HCT116 (cell line): ENCODE measurements at regions not wholly inside any gene's neighbourhood (a gene's known extent, or its start where the extent isn't known, plus 50 kb on each side); places are given as distances from the start of the nearest gene placed in this dataset.

Experiments used
- ATAC-seq: fragments of 200-7000 bp; cut with Tn5 transposase; 2 replicates; pipeline ENCODE4 v1.9.1; 2020; ENCODE audit warnings: mild to moderate bottlenecking, moderate library complexity
- BruUV-seq: library from RNA; stranded (reverse); fragments of 400-500 nt; replicated peaks from 2 replicates; lab custom pipeline; 2021; lab: Mats Ljungman, UMichigan
- CTCF ChIA-PET: fragments of 300-600 bp; sonication (Branson Sonifier 250); formaldehyde crosslinking; loops from one replicate; lab custom pipeline; 2021; ENCODE audit warnings: antibody characterized with exemption; lab: Charles Lee
- POLR2A ChIA-PET: fragments of 300-600, 350-600 bp; sonication (Branson Sonifier 250); formaldehyde crosslinking; loops from one replicate; lab custom pipeline; 2021; ENCODE audit warnings: antibody characterized with exemption; lab: Charles Lee
- RAD21 ChIA-PET, 2 experiments: fragments of 300-600 bp; sonication (Branson Sonifier 250); formaldehyde crosslinking; loops; one replicate each; lab custom pipeline; 2023; ENCODE audit warnings: low total read pairs in 2 of 2; ENCODE audit not compliant: uncharacterized antibody in 2 of 2, unreplicated experiment in 2 of 2, low non-redundant PET in 1 of 2; lab: Charles Lee
- DNase-seq: peaks from one replicate; pipeline ENCODE4 v3.0.0-alpha.2; 2010; ENCODE audit warnings: low read depth, low spot score
- H2AFZ ChIP-seq: fragments of 200-600 bp; shearing (Covaris generic), sonication (generic); 2 replicates; pipeline ENCODE4 v1.6.1; 2017; ENCODE audit warnings: low read depth, mixed run types, mixed read lengths, antibody characterized with exemption, low read length; ENCODE audit not compliant: poor library complexity, severe bottlenecking
- H3K27ac ChIP-seq: 2 replicates; pipeline ENCODE4 v1.5.1; 2012; ENCODE audit warnings: low read depth, low read length
- H3K27me3 ChIP-seq: fragments of 200-600 bp; sonication (generic); 2 replicates; pipeline ENCODE4 v1.6.1; 2016; ENCODE audit warnings: mixed run types, low read length, mixed read lengths; ENCODE audit not compliant: insufficient read depth
- H3K36me3 ChIP-seq, 2 experiments: fragments of 200-500 bp in 1 of 2; fragments of 200-600 bp in 1 of 2; sonication (Bioruptor generic) in 1 of 2; sonication (generic) in 1 of 2; 2 replicates each; pipeline versions ENCODE4 v1.5.1 to v1.6.1; 2014 to 2016; ENCODE audit warnings: low read length in 2 of 2, inconsistent platforms in 1 of 2, mixed read lengths in 1 of 2, mixed run types in 1 of 2; ENCODE audit not compliant: insufficient read depth in 2 of 2, control insufficient read depth in 1 of 2
- H3K4me1 ChIP-seq, 2 experiments: fragments of 200-600 bp in 1 of 2; sonication (generic) in 1 of 2; 2 replicates each; pipeline versions ENCODE4 v1.5.1 to v1.6.1; 2012 to 2017; ENCODE audit warnings: low read length in 2 of 2, inconsistent platforms in 1 of 2, mild to moderate bottlenecking in 1 of 2, mixed read lengths in 1 of 2, mixed run types in 1 of 2, moderate library complexity in 1 of 2; ENCODE audit not compliant: insufficient read depth in 2 of 2, control insufficient read depth in 1 of 2
- H3K4me2 ChIP-seq: fragments of 200-600 bp; sonication (generic); 2 replicates; pipeline ENCODE4 v1.6.1; 2017; ENCODE audit warnings: mixed run types, low read length, mixed read lengths
- H3K4me3 ChIP-seq, 2 experiments: fragments of 200-600 bp in 1 of 2; sonication (generic) in 1 of 2; replicated peaks in 1 of 2; 2 replicates each; pipeline ENCODE4 v1.5.1; 2011 to 2016; ENCODE audit warnings: low read length in 2 of 2, control low read depth in 1 of 2, low read depth in 1 of 2, mild to moderate bottlenecking in 1 of 2, mixed read lengths in 1 of 2, mixed run types in 1 of 2
- H3K79me2 ChIP-seq: fragments of 200-600 bp; sonication (generic); 2 replicates; pipeline ENCODE4 v1.6.1; 2017; ENCODE audit warnings: mild to moderate bottlenecking, mixed run types, low read length, moderate library complexity, mixed read lengths; ENCODE audit not compliant: insufficient read depth
- H3K9ac ChIP-seq: fragments of 200-600 bp; sonication (generic); 2 replicates; pipeline ENCODE4 v1.6.1; 2016; ENCODE audit warnings: low read length, mixed read lengths
- H3K9me2 ChIP-seq: fragments of 200-600 bp; sonication (generic), shearing (Covaris generic); 2 replicates; pipeline ENCODE4 v1.6.1; 2017; ENCODE audit warnings: mixed run types, mild to moderate bottlenecking, moderate library complexity; ENCODE audit not compliant: insufficient read depth
- H3K9me3 ChIP-seq, 2 experiments: fragments of 200-500 bp in 1 of 2; fragments of 200-600 bp in 1 of 2; sonication (Bioruptor generic) in 1 of 2; sonication (generic) in 1 of 2; 2 replicates each; pipeline ENCODE4 v1.6.1; 2014 to 2017; ENCODE audit warnings: low read length in 2 of 2, mixed read lengths in 2 of 2, inconsistent platforms in 1 of 2, low read depth in 1 of 2, mild to moderate bottlenecking in 1 of 2, mixed run types in 1 of 2, moderate library complexity in 1 of 2; ENCODE audit not compliant: control insufficient read depth in 1 of 2, insufficient read depth in 1 of 2
- H4K20me1 ChIP-seq: fragments of 200-600 bp; sonication (generic), shearing (Covaris generic); 2 replicates; pipeline ENCODE4 v1.6.1; 2017; ENCODE audit warnings: mixed run types, mild to moderate bottlenecking, moderate library complexity; ENCODE audit not compliant: insufficient read depth
- ATF3 ChIP-seq: IDR thresholded peaks from 2 replicates; pipeline ENCODE4 v1.6.1; 2012
- CBX3 ChIP-seq: IDR thresholded peaks from 2 replicates; pipeline ENCODE4 v1.6.1; 2012; ENCODE audit warnings: low read depth
- CEBPB ChIP-seq: IDR thresholded peaks from 2 replicates; pipeline ENCODE4 v1.6.1; 2012; ENCODE audit warnings: low read depth
- EGR1 ChIP-seq: IDR thresholded peaks from 2 replicates; pipeline ENCODE4 v1.6.1; 2012; ENCODE audit warnings: low read depth
- ELF1 ChIP-seq: IDR thresholded peaks from 2 replicates; pipeline ENCODE4 v1.6.1; 2012; ENCODE audit warnings: low read depth, borderline replicate concordance
- EZH2 ChIP-seq: fragments of 200-600 bp; sonication (generic); IDR thresholded peaks from 2 replicates; pipeline ENCODE4 v1.6.1; 2017; ENCODE audit warnings: antibody characterized with exemption, mixed run types
- FOSL1 ChIP-seq: IDR thresholded peaks from 2 replicates; pipeline ENCODE4 v1.6.1; 2012; ENCODE audit warnings: low read depth
- JUND ChIP-seq: IDR thresholded peaks from 2 replicates; pipeline ENCODE4 v1.6.1; 2012
- POLR2A ChIP-seq: IDR thresholded peaks from 2 replicates; pipeline ENCODE4 v1.7.0; 2011; ENCODE audit warnings: borderline replicate concordance; ENCODE audit not compliant: insufficient read depth, insufficient read length; ENCODE audit errors: extremely low read depth
- TCF7L2 ChIP-seq: IDR thresholded peaks from 2 replicates; pipeline ENCODE4 v1.7.0; 2011; ENCODE audit warnings: borderline replicate concordance, inconsistent platforms; ENCODE audit not compliant: insufficient read depth, insufficient read length; ENCODE audit errors: extremely low read depth
- YY1 ChIP-seq: IDR thresholded peaks from 2 replicates; pipeline ENCODE4 v1.6.1; 2011; ENCODE audit warnings: low read length, low read depth, moderate library complexity, mild to moderate bottlenecking; ENCODE audit not compliant: insufficient replicate concordance; ENCODE audit errors: extremely low read depth
- ZFX ChIP-seq: fragments of 450-650 bp; IDR thresholded peaks from 2 replicates; pipeline ENCODE4 v1.6.1; 2017
- intact Hi-C: fragments of 100-400 bp; cut with micrococcal nuclease; formaldehyde crosslinking; loops from 2 replicates; pipeline ENCODE4 v1.10.0; 2022
- TF ChIP-seq, protein P1 (sequence below): IDR thresholded peaks from 2 replicates; pipeline ENCODE4 v1.6.1; 2011; ENCODE audit warnings: mild to moderate bottlenecking, low read length, moderate library complexity; ENCODE audit not compliant: insufficient replicate concordance; ENCODE audit errors: extremely low read depth
- TF ChIP-seq, protein P2 (sequence below), 3 experiments: fragments of 200-600 bp in 1 of 3; sonication (generic) in 1 of 3; IDR thresholded peaks in 2 of 3; conservative IDR thresholded peaks in 1 of 3; 2 replicates each; pipeline ENCODE4 v1.5.1; 2012 to 2017; ENCODE audit warnings: low read depth in 2 of 3, low read length in 2 of 3, antibody characterized with exemption in 1 of 3, borderline replicate concordance in 1 of 3, control low read depth in 1 of 3, mild to moderate bottlenecking in 1 of 3, mixed read lengths in 1 of 3, mixed run types in 1 of 3, moderate library complexity in 1 of 3; ENCODE audit not compliant: insufficient read depth in 1 of 3
- TF ChIP-seq, protein P3 (sequence below): IDR thresholded peaks from 2 replicates; pipeline ENCODE4 v1.6.1; 2012
- TF ChIP-seq, protein P4 (sequence below): IDR thresholded peaks from 2 replicates; pipeline ENCODE4 v1.6.1; 2012; ENCODE audit warnings: low read depth

DNA sequence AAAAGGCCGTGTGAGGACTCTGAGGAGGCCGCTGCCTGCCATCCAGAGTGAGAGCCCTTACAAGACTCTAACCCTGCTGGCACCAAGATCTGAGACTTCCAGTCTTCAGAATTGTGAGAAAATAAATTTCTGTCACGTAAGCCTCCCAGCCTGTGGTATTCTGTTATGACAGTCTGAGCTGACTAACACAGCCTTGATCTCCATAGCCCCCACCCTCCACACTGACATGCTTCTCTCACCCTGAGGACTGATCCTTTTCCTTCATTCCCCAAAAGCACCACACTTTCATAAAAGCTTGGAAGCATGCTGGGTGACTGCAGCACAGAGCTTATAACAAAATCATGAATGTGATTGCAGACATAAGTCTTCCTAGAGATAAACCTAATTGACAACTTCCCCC lies 1059.8 kb downstream of the UQCRFS1 start:
- intact Hi-C loops, result no loop called here
- Histone ChIP-seq H3K4me2 (no peak overlapping the region), H3K4me1 (no peaks in the 10 kb centered on the region), H3K9me2 (no peaks in the 10 kb centered on the region), H3K9ac (no peak overlapping the region), H3K36me3 (no peaks in the 10 kb centered on the region), H3K27ac (no peak overlapping the region), H3K9me3 (peaks cover 20 to 33% of the 10 kb centered on the region in 2 experiments; a peak in 2 of 4 replicates), H3K27me3 (no peaks in the 10 kb centered on the region), H4K20me1 (no peaks in the 10 kb centered on the region), H3K79me2 (no peaks in the 10 kb centered on the region), H2AFZ (no peak overlapping the region), H3K4me3 (no peak overlapping the region)
- TF ChIP-seq EGR1 (no peak), FOSL1 (no peak), YY1 (no peak), ZFX (no peak), JUND (no peak), EZH2 (no peak), POLR2A (no peak), CBX3 (no peak), ATF3 (no peak), CEBPB (no peak), TCF7L2 (no peak), ELF1 (no peak)
- TF ChIP-seq, protein P1, sequence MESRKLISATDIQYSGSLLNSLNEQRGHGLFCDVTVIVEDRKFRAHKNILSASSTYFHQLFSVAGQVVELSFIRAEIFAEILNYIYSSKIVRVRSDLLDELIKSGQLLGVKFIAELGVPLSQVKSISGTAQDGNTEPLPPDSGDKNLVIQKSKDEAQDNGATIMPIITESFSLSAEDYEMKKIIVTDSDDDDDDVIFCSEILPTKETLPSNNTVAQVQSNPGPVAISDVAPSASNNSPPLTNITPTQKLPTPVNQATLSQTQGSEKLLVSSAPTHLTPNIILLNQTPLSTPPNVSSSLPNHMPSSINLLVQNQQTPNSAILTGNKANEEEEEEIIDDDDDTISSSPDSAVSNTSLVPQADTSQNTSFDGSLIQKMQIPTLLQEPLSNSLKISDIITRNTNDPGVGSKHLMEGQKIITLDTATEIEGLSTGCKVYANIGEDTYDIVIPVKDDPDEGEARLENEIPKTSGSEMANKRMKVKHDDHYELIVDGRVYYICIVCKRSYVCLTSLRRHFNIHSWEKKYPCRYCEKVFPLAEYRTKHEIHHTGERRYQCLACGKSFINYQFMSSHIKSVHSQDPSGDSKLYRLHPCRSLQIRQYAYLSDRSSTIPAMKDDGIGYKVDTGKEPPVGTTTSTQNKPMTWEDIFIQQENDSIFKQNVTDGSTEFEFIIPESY, result no peak
- TF ChIP-seq, protein P2, sequence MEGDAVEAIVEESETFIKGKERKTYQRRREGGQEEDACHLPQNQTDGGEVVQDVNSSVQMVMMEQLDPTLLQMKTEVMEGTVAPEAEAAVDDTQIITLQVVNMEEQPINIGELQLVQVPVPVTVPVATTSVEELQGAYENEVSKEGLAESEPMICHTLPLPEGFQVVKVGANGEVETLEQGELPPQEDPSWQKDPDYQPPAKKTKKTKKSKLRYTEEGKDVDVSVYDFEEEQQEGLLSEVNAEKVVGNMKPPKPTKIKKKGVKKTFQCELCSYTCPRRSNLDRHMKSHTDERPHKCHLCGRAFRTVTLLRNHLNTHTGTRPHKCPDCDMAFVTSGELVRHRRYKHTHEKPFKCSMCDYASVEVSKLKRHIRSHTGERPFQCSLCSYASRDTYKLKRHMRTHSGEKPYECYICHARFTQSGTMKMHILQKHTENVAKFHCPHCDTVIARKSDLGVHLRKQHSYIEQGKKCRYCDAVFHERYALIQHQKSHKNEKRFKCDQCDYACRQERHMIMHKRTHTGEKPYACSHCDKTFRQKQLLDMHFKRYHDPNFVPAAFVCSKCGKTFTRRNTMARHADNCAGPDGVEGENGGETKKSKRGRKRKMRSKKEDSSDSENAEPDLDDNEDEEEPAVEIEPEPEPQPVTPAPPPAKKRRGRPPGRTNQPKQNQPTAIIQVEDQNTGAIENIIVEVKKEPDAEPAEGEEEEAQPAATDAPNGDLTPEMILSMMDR (IDR thresholded peaks at IDR 0.05 in 2 of 3, conservative IDR thresholded peaks at IDR 0.05 in 1 of 3; ENCODE audit: borderline replicate concordance in 1 of 3, insufficient read depth in 1 of 3, low read depth in 2 of 3, low read length in 2 of 3), result no peak
- TF ChIP-seq, protein P3, sequence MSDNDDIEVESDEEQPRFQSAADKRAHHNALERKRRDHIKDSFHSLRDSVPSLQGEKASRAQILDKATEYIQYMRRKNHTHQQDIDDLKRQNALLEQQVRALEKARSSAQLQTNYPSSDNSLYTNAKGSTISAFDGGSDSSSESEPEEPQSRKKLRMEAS, result no peak
- TF ChIP-seq, protein P4, sequence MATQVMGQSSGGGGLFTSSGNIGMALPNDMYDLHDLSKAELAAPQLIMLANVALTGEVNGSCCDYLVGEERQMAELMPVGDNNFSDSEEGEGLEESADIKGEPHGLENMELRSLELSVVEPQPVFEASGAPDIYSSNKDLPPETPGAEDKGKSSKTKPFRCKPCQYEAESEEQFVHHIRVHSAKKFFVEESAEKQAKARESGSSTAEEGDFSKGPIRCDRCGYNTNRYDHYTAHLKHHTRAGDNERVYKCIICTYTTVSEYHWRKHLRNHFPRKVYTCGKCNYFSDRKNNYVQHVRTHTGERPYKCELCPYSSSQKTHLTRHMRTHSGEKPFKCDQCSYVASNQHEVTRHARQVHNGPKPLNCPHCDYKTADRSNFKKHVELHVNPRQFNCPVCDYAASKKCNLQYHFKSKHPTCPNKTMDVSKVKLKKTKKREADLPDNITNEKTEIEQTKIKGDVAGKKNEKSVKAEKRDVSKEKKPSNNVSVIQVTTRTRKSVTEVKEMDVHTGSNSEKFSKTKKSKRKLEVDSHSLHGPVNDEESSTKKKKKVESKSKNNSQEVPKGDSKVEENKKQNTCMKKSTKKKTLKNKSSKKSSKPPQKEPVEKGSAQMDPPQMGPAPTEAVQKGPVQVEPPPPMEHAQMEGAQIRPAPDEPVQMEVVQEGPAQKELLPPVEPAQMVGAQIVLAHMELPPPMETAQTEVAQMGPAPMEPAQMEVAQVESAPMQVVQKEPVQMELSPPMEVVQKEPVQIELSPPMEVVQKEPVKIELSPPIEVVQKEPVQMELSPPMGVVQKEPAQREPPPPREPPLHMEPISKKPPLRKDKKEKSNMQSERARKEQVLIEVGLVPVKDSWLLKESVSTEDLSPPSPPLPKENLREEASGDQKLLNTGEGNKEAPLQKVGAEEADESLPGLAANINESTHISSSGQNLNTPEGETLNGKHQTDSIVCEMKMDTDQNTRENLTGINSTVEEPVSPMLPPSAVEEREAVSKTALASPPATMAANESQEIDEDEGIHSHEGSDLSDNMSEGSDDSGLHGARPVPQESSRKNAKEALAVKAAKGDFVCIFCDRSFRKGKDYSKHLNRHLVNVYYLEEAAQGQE, result no peak
- ChIA-PET POLR2A (no interaction called here), RAD21 (no interaction called here), CTCF (no interaction called here)
- DNase-seq (no peak), ATAC-seq (no peak)
- BruUV-seq, result no TSS peak
